ENCODE measurements at regions not wholly inside any gene's neighbourhood (a gene's known extent, or its start where the extent isn't known, plus 50 kb on each side); places are given as distances from the start of the nearest gene placed in this dataset.

DNA sequence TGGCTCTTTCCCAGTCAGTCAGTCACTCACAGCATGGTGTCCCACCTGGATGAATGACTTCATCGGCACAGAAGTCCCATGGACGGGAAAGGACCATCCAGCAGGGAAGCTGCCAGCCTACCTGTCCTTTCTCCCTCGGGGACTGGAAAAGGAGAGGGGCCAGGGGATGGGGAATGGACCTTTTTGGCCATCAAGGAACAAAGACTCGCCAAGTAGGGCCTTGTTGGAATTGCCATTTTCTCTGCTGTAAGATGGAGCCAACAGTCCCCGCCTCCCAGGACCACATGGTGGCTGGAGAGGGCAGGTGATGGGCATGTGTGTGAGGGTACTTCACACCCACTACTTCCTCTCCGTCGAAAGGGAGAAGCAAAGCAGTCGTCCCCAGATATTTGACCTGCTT lies 67.8 kb upstream of the LHX1 start:
- DNase-seq: no peak

DNA sequence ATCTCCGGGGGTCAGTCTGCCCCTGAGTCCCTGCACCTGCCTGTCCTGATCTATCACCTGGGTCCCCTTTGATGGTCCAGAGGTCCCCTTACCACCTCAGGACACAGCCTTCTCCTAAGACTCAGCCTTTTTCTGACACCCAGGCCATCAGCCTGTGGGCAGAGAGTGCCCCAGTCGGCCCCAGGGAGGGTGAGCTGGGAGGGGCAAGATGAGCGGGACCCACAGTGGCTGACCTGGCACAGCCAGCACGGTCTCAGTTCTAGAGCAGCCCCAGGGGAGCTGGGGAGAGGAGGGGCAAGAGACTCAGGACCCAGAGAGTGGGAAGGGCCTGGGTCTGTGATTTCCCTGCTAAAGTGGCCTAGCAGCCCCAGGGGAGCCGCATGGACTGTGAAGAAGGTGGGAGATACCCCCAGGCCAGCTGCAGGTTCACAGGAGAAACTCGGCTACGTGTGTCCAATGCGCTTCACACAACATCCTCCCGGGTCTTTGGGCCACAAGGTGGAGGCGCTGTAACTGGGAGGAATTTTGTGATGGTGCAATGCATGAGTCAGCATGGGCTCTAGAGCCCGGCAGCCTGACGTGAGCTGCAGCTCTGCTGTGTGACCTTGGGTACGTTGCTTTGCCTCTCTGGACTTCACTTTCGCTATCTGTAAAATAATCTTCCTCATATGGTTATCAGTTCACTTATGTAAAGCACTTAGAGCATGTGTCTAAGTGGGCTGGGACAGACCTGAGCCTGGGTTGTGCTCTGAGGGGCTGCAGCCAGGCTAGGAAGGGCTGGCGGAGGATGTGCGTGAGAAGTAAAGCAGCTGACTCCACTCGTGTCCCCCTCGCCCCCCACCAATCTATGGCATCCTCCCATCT lies 67.2 kb upstream of the LHX1 start:
- no peak for DNase-seq

DNA sequence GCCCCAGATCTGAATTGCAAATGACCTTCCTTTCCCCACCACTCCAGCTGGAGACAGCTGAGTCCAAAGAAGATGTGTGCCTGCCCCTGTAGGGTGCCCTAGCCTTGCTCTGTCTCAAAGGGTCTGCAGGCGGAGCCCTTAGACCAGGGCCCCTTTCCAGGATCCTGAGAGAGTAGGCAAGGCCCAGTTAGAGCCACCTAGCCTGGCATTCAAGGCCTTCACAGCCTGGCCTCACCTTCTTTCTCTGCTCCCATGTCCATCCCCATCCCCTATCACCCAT lies 66.6 kb upstream of the LHX1 start:
- no peak for DNase-seq

DNA sequence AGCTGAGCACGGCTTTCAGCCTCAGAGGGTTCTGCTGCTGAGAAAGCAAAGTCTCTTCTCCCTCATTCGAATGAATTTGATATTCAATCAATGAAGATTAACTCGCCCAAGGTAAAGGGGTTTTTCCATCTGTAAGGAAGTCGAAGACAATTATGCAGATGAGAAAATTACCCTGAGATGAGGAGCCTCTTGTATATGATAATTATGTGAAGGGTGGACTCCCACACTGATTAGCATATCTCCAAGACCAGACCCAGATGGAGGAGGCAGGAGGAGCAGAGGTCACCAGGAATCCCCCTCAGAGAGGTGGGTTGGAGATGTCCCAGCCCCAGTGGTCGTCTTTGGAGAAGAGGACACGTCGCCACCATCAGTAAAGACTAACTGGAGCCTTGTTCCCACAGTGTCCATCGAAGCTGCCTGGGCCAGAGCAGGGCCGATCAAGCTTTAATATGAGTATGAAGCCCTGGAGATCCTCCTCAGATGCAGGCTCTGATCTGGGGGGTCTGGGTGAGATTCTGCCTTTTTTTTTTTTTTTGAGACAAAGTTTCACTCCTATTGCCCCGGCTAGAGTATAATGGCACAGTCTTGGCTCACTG lies 61.5 kb upstream of the LHX1 start:
- DNase-seq: no peak

DNA sequence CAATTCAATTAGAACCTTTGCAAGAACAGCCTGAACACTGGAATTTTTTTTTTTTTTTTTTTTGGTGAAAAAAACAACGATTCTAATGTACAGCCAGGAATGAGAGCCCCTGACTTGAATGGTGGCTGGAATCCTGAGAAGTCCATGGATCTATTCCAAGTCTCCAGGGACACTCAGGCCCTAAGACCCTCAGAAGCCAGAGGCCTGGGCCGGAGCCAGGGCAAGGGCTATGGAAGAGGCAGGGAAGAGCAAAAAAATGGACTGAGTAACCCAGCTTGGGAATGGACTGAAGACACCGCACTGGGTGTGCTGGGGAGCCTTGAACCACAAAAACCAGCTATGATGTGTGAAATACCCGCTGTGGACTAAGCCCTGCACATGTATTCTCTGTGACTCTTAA lies 60.3 kb upstream of the LHX1 start:
- DNase-seq: no peak

DNA sequence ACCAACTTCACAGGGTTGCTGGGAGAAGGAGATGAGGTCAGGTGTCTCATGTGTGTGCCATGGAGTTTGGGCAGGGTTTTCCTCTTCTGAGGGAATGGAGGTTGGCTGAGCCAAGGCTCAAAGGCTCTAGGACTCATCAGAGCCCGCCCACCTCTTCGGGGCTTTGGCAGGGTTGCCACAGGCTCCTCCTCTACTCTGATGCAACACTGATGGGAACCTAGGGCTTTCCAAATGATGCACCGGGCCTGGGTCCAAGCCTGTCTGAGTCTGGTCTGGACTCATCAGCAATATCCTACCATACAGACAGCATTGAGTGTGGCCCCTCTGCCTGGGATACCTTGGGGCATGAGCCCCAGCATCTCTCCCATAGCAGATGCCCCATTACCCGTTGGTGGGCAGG lies 59.5 kb upstream of the LHX1 start:
- no peak for DNase-seq

DNA sequence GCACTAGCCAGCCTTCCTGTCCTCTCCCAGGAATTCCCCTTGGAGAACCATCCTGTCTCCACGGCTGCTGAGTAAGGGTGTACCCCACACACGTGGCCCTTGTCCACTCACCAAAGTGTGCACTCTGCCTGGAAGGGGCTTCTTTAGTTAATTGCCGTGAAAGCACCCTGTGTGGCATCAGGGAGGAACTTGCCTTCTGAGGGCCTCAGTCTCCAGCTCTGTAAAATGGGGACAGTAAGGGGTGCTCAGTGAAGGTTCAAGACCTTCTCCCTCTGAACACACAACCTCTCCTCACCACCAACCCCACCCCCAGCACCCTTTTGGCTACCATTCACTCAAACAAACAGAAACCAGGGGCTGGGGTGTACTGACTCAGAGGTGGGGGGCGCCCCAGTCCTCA lies 59.1 kb upstream of the LHX1 start:
- no peak for DNase-seq

DNA sequence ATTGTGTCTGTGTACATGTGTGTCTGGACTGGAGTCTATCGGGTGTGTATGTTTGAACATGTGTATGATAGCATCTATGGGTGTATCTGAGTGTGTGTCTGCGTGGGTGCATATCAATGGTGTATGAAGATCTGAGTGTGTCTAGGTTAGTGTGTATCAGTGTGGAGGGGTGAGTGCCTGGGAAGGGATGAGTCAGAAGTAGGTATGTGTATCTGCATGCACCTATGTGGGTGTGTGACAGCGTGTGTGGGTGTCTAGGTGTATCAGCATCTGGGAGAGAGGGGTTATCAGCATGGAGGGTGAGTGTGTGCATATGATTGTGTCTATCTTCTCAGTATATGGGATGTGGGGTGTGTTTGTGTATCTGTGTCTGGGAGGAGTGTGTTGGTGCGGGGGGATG lies 58.2 kb upstream of the LHX1 start:
- DNase-seq: no peak

DNA sequence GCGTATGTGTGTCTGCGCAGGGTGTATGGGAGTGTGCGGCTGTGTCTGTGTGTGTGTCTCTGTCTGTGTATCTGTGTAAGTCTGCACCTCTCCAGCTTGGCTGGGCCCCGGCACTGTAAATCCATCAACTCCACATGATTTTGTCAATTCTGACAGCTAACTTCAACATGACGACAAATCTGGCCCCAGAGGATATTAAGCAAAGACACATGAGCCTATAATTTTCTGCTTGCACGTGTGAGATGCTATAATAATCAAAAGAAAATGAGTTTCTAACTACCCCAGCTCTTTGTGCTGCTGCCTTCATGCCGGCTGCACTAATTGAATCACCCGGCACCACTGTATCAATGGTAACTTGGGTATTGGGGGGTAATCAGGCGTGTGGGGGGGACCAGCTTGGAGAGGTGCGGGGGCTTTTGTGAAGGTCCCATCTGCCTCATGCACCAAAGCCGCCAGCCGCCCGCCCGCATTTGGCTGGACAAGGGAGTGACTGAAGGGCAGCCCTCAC lies 57.6 kb upstream of the LHX1 start:
- DNase-seq: no peak

DNA sequence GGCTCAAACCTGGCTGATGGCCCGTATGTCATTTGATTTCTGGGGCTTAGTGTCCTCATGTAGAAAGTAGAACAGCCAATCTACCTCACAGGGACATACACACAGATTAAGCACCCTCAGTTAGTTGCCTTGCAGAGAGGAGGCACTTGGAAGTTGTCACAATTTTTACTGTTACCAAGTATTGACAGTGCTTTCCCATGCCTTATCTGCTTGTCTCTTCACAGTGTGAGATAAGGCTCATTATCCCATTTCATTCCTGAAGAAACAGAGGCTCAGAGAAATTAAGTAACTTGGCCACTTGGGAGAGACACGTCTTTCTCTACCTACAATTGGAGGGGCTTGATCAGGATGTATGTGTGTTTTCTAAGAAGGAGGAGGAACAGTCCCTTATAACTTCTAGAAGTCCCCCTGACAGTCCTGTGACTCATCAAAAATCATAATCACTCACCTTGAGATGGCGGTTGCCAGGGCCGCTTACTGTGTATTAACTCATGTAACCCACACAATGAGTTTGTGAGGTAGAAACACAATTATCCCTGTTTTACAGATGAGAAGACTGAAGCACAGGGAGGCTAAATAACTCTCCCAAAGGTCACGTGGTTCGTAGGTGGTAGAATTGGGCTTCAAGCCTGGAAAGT lies 56.9 kb upstream of the LHX1 start:
- DNase-seq: no peak

DNA sequence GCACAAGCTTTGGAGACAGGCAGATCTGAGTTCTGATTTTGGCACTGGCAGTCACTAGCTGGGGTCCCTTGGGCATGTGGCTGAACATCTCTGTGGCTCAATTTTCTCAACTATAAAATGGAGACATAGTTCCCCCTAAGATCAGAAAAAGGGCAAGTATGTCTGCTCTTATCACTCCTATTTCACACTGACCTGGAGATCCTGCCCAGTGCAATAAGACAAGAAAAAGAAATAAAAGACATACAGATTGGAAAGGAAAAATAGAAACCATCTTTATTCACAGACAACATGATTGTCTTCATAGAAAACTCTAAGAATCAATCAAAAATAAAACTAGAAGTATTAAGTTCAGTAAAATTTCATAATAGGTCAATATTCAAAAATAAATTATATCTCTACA lies 56.0 kb upstream of the LHX1 start:
- DNase-seq: no peak

DNA sequence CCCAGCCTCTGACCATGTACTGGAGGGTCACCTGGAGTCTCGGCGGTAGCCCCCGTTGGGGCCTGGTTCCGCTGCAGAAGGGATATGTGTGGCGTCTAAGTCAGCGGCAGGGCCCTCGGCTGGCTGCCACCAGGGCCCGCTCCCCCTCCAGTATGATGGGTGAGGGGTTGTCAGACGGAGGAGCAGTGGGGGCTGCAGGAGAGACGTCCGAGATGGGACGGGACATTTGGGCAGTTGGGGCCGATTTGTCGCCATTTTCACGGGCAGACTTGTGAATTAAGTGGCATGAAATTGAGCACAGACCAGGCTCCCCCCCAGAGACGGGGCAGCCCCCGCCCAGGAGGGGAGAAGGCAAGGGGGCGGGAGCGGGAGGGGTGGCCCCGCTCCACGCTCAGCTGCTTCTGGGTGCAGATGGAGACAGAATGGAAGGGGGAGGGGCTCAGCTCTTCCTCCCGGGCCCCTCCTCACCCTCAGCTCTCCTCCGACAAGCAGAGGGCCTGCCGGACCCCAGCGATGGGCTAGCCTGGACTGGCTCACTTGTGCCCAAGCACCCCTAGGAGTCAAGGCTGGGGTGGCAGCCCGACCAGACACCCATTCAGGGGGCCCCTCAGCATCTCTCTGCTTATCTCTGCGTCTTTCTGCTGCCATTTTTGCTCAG lies 52.7 kb upstream of the LHX1 start:
- no peak for DNase-seq

DNA sequence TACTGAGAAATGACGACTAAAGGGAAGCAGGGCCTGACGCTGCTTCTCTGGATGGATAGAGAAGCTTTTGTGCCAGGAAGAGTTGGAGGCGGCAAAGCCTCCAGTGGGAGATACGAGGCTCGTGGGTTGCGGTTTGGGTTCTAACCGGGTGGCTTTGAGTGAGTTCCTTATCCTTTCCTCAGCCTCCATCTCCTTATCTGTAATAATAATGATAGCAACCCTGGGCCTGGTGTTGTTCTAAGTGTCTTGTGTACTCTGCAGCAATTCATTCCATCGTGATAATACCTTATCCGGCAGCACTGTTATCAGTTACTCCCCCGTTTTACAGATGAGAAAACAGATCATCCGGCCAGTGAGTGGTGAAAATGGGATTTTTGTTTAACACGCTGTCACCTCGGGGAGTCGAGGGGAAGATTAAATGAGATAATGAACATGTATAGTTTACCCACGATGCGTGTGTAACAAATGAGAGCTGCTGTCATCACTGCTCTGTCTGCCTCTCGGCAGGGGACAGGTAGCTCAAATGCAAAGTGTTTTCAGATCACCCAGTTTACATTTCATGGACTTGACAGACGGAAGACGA lies 52.0 kb upstream of the LHX1 start:
- no peak for DNase-seq

DNA sequence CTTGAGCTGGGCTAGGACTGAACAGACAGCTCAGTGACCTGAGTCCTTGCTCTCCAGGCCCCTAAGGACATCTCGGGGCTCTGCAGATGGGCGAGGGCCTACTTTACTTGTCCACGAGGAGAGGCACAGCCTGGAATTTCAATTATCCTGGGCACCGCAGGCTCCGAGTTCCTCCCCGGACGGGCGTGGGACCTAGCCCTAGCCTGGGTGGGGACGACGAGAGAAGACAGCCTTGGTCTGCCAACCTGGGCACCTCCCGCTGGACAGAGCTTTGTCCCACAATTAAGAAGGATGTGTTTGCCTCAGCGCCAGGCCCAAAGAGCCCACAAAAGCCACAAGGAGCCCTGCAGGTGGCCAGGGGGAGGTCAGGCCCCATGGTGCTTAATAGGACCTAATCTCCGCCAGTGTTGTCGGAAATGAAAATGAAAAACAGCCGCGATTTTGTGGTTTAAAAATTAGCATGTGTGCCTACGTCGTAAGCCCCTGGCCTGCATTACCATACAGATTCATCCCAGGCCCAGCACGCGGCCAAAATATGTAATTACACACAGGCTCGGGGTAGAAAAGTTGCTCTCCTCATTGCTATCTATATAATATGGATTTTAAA lies 51.4 kb upstream of the LHX1 start:
- no peak for DNase-seq
